T-helper 17 cell (primary cell): ENCODE measurements at regions not wholly inside any gene's neighbourhood (a gene's known extent, or its start where the extent isn't known, plus 50 kb on each side); places are given as distances from the start of the nearest gene placed in this dataset.
"Not testable (repeated sequence)": the region's sequence is repeated elsewhere in the genome, so short reads cannot be mapped to it uniquely, and the experiment has no call there.

Source experiments
- ATAC-seq: fragments of 150-1000 bp; cut with Tn5 transposase; 2 replicates; pipeline ENCODE4 v1.10.0; 2021; ENCODE audit warnings: mild to moderate bottlenecking, moderate library complexity
- DNase-seq, 3 donors: peaks; one replicate each; pipeline versions ENCODE4 v3.0.0 to v3.0.0-alpha.2; 2020 to 2021
- H3K9me3 ChIP-seq: one replicate; pipeline ENCODE4 v1.7.0; 2013; ENCODE audit warnings: low read length, mild to moderate bottlenecking; ENCODE audit not compliant: control insufficient read depth, poor library complexity, severe bottlenecking
- H3K27ac Mint-ChIP-seq: one replicate; pipeline ENCODE4 v1.8.0; 2022; ENCODE audit warnings: mild to moderate bottlenecking, moderate library complexity, mixed read lengths
- H3K27me3 Mint-ChIP-seq: one replicate; pipeline ENCODE4 v1.8.0; 2022; ENCODE audit warnings: mixed read lengths
- H3K36me3 Mint-ChIP-seq: one replicate; pipeline ENCODE4 v1.8.0; 2022; ENCODE audit warnings: low read depth, mixed read lengths
- H3K4me1 Mint-ChIP-seq: one replicate; pipeline ENCODE4 v1.8.0; 2022; ENCODE audit warnings: mild to moderate bottlenecking, mixed read lengths
- H3K4me3 Mint-ChIP-seq: one replicate; pipeline ENCODE4 v1.8.0; 2022; ENCODE audit warnings: mild to moderate bottlenecking, moderate library complexity, mixed read lengths

DNA sequence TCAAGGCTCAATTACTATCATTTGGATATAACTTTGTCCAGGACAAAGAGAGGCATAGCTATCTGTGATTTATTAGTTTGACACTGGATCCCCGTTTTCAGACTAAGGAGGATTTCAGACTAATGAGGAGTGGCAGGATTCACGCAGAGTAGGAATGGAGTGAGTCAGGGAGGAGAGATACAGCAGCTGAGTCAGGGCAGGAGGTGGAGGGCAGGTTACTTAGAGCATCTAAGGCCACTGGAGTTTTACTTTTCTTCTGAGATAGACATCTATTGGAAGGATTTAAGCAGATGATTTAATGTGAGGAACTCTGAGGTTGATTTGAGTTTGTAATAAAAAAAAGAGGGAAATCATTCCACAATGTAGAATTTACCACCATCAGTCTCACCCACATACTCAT is 110.6 kb downstream of the RPIA start:
- not testable (repeated sequence) for ATAC-seq, H3K27ac Mint-ChIP-seq, H3K9me3 ChIP-seq, DNase-seq, H3K4me3 Mint-ChIP-seq, H3K4me1 Mint-ChIP-seq, H3K36me3 Mint-ChIP-seq
- peaks cover 44% of the 10 kb centered on the region for H3K27me3 Mint-ChIP-seq

DNA sequence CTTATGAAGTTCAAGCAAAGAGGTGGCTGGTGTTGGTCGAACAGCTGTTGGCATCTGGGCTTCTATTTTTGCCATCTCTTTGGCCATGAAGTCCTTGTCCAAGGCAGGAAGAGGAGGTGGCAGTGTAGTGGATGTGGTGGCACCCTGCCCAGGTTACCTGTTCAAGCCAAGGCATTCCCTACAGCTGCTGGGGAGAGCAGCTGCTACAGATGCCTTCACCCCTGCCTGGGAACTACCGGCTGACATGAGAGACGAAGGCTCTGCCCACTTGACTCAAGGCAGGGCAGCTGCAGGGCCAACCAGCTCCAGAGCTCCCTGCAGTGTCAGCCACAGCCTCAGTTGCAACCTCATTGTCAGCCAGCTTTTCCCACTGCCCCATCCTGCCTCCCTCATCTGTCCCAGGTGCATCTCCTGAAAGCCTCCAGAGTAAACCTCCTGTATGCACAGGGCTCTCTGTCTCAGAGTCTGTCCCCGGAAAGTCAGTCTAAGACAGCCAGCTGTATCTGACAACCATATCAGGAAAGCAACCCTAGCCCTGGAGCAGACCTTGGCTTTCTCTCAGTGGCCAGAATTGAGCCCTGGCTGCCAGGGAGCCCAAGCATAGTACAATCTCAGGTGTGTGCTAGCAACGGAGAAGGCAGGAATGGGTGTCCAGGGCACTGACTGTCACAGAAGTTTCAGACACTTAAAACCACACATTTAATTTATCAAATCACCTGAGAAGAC is 115.9 kb downstream of the RPIA start:
- H3K27me3 Mint-ChIP-seq, result peaks cover 50% of the 10 kb centered on the region
- no peaks in the 10 kb centered on the region for H3K9me3 ChIP-seq
- peaks cover 5% of the 10 kb centered on the region for H3K36me3 Mint-ChIP-seq
- no peak overlapping the region for H3K27ac Mint-ChIP-seq
- no peaks in the 10 kb centered on the region for H3K4me1 Mint-ChIP-seq
- ATAC-seq (no peak), DNase-seq (no peak)
- no peak overlapping the region for H3K4me3 Mint-ChIP-seq

DNA sequence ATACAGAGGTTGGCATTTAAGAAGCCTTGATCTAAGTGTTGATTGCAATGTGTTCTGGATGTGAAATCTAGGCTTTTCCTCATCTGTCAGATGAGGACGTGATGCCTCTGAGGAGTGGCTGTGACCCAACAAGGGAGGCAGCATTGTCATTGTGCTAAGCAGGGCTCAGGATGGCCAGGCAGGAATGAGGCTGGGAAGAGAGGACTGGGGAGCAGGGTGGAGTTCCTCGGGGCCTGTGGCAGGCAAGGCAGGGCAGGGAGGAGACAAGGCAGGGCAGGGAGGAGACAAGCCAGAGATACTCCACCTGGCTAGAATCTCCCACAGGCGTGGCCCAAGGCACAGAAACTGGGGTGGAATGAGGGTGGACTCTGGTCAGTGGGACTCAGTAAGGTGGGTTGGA is 116.6 kb downstream of the RPIA start:
- Mint-ChIP-seq H3K4me3 (no peak overlapping the region), H3K36me3 (peaks cover 5% of the 10 kb centered on the region), H3K27ac (no peak overlapping the region), H3K27me3 (peaks cover 50% of the 10 kb centered on the region), H3K4me1 (no peaks in the 10 kb centered on the region)
- DNase-seq, result no peak
- no peak for ATAC-seq
- no peaks in the 10 kb centered on the region for H3K9me3 ChIP-seq

DNA sequence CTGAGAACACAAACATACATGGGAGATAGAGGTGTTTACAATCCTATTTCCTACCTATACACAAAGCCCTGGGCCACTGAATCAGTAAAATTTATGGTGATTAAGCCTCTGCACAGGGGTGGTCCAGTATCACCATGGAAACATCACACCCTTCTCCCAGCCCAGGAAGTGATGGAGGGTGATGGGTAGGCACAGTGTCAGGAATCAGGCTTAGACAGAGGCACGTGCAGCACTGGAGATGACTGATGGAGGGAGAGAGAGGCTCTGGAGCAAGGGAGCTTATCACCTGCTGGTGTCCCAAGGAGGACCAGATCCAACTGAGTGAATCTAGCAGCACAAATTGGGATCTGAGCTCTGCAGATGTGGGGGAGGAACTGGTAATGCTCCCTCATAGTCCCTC is 117.2 kb downstream of the RPIA start:
- ATAC-seq, result no peak
- DNase-seq, result no peak
- Mint-ChIP-seq H3K27ac (no peak overlapping the region), H3K4me3 (no peak overlapping the region), H3K4me1 (no peaks in the 10 kb centered on the region), H3K36me3 (peaks cover 5% of the 10 kb centered on the region), H3K27me3 (peaks cover 44% of the 10 kb centered on the region)
- H3K9me3 ChIP-seq, result no peaks in the 10 kb centered on the region

DNA sequence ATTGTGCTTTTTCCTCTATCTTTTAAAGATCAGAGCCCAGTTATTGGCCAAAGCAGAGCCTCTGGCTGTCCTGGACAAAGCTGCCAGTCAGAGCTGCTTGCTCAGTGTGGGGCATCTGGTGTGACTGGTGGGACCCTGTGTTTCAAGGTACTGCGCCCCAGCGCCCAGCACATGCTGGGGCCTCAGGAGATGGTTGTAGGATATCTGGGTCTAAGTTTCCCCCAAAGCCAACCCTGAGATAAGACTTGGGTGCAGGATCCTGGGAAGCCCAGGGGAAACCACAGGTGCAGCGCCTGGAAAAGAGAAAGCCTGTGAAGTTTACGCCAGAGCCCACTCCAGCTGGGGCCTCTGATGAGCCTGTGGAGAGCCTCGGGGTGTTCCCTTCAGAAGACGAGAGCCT is 117.7 kb downstream of the RPIA start:
- ATAC-seq, result no peak
- H3K9me3 ChIP-seq, result no peaks in the 10 kb centered on the region
- Mint-ChIP-seq H3K27ac (no peak overlapping the region), H3K4me1 (no peaks in the 10 kb centered on the region), H3K27me3 (peaks cover 41% of the 10 kb centered on the region), H3K36me3 (peaks cover 5% of the 10 kb centered on the region), H3K4me3 (no peak overlapping the region)
- no peak for DNase-seq

DNA sequence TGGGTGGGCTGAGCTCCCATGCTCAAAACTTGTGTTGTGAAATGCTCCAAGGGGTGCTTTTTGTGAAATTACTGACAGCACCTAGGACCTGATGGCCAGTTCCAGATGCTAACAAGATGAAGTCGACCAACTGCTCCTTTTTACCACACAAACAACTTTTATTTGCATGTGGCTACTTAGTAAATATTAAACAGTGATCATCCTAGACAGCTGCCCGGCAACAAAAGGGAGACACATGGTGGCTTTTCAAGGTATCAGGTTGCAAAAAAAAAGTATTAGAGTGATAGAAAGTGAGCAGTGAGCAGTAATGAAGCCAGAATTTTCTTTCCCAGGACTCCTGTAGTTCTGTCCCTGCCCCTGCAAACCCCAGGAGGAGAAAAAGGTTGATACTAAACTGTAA is 118.5 kb downstream of the RPIA start:
- no peak overlapping the region for H3K4me3 Mint-ChIP-seq
- H3K36me3 Mint-ChIP-seq, result peaks cover 5% of the 10 kb centered on the region
- H3K9me3 ChIP-seq, result no peaks in the 10 kb centered on the region
- DNase-seq (no peak), ATAC-seq (no peak)
- H3K27me3 Mint-ChIP-seq, result peaks cover 41% of the 10 kb centered on the region
- no peak overlapping the region for H3K27ac Mint-ChIP-seq
- H3K4me1 Mint-ChIP-seq, result no peaks in the 10 kb centered on the region

DNA sequence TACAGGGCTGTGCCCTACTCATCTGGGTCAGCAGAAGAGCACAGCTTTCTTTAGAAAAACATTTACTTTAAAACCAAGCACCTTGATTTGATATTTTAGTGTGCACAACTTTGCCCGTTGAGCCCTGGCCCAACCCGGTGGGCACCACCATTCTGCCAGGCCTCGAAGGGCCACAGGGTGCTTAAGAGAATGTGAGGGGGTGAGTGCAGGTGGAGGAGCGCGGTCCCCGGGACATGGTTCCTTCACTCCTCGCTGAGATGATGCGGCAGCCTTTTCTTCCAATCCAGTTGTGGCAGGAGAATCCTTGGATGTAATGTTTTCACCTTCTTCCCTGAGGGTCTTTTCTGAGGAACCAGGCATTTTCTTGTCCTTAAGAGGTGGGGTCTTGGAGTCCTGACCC is 119.0 kb downstream of the RPIA start:
- no peak overlapping the region for H3K27ac Mint-ChIP-seq
- H3K36me3 Mint-ChIP-seq, result peaks cover 5% of the 10 kb centered on the region
- H3K4me3 Mint-ChIP-seq, result no peak overlapping the region
- no peaks in the 10 kb centered on the region for H3K4me1 Mint-ChIP-seq
- no peak for DNase-seq
- H3K9me3 ChIP-seq, result no peaks in the 10 kb centered on the region
- H3K27me3 Mint-ChIP-seq, result peaks cover 41% of the 10 kb centered on the region
- no peak for ATAC-seq

DNA sequence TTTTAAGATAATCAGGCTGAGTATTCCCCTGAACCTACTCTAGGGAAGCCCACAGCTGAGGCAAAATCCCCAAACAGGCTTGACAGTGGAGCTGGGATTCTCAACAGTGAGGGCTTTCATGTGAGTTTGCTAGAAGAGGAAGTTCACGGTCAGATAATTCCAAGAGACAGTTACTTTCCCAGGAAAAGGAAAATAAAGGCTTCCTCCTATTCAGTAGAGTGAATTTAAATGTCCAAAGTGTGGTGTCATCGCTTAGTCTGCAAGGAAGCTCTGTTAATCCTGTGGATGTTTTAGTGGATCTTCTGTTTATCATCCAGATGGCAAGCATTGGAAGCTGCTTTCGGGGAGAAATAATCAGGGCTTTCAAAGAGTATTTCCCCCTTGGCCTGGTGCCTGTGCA is 119.8 kb downstream of the RPIA start:
- DNase-seq (no peak), ATAC-seq (no peak)
- no peak overlapping the region for H3K4me3 Mint-ChIP-seq
- H3K27ac Mint-ChIP-seq, result no peak overlapping the region
- H3K4me1 Mint-ChIP-seq, result no peaks in the 10 kb centered on the region
- peaks cover 34% of the 10 kb centered on the region for H3K27me3 Mint-ChIP-seq
- H3K36me3 Mint-ChIP-seq, result peaks cover 3% of the 10 kb centered on the region
- H3K9me3 ChIP-seq, result no peaks in the 10 kb centered on the region

DNA sequence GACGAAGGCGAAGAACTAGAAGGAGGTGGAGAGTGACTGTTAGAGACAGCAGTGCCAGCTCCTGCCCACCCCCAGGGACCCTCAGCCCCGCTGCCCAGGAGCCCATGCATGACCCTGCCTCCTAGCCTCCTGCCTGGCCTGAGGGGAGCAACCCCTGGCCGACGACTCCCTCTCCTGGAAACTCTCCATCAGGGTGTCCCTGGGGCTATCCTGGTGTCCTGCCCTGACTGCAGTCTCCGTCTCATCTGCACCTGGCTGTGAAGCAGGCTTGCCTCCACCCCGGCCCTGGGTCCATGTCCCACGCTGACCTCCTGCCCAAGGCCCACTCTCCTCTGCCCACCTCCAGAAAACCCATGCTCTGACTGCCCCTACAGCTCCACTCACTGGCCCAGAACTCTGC is 120.2 kb downstream of the RPIA start:
- ATAC-seq (no peak), DNase-seq (no peak)
- Mint-ChIP-seq H3K4me1 (no peaks in the 10 kb centered on the region), H3K4me3 (no peak overlapping the region), H3K27me3 (peaks cover 33% of the 10 kb centered on the region), H3K36me3 (peaks cover 3% of the 10 kb centered on the region), H3K27ac (no peak overlapping the region)
- no peaks in the 10 kb centered on the region for H3K9me3 ChIP-seq

DNA sequence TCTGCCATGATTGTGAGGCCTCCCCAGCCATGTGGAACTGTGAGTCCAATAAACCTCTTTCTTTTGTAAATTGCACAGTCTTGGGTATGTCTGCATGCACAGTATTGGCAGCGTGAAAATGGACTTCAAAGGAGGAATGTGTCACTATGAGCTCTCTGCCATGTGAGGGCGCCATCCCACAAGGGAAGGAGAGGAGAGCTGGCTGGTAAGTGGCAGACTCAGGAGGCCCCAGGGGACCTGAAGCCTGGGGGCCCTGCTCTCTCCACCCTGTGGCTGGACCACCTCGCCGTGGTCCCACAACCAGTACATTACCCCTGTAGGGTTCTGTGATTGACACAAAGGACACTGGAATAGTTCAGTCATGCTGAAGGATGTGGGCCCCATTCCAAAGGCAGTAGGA is 122.1 kb downstream of the RPIA start:
- H3K9me3 ChIP-seq, result no peaks in the 10 kb centered on the region
- no peaks in the 10 kb centered on the region for H3K36me3 Mint-ChIP-seq
- no peak overlapping the region for H3K27ac Mint-ChIP-seq
- H3K4me1 Mint-ChIP-seq, result no peaks in the 10 kb centered on the region
- peaks cover 20% of the 10 kb centered on the region for H3K27me3 Mint-ChIP-seq
- DNase-seq (no peak), ATAC-seq (no peak)
- H3K4me3 Mint-ChIP-seq, result no peak overlapping the region

DNA sequence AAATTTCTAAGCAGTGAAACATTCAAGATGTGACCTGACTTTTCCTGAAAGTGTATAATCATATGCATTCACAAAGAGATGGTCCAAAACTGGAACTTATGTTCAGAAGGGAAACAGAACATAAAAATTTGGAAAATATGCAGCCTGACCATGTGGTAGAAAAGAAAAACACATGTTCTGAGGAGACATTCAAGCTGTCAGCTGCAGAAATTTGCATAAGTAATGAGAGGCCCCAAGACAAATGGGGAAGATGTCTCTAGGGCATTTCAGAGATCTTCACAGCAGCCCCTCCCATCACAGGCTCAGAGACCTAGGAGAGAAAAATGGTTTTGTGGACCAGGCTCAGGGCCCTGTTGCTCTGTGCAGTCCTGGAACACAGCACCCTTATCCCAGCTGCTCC is 123.8 kb downstream of the RPIA start:
- Mint-ChIP-seq H3K36me3 (no peaks in the 10 kb centered on the region), H3K4me3 (no peak overlapping the region), H3K4me1 (no peaks in the 10 kb centered on the region), H3K27me3 (peaks cover 14% of the 10 kb centered on the region), H3K27ac (no peak overlapping the region)
- H3K9me3 ChIP-seq, result no peaks in the 10 kb centered on the region
- DNase-seq, result no peak
- no peak for ATAC-seq

DNA sequence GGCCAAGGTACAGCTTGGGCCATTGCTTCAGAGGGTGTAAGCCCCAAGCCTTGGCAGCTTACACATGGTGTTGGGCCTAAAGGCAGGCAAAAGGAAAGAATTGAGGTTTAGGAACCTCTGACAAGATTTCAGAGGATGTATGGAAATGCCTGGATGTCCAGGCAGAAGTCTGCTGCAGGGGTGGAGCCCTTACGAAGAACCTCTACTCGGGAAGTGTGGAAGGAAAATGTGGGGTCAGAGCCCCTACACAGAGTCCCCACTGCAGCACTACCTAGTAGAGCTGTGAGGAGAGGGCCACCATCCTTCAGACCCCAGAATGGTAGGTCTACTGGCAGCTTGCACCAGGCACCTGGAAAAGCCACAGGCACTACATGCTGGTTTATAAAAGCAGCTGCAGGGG is 124.2 kb downstream of the RPIA start:
- H3K4me3 Mint-ChIP-seq, result no peak overlapping the region
- ATAC-seq (no peak), DNase-seq (no peak)
- no peak overlapping the region for H3K27ac Mint-ChIP-seq
- H3K27me3 Mint-ChIP-seq, result peaks cover 17% of the 10 kb centered on the region
- no peaks in the 10 kb centered on the region for H3K9me3 ChIP-seq
- no peaks in the 10 kb centered on the region for H3K4me1 Mint-ChIP-seq
- H3K36me3 Mint-ChIP-seq, result no peaks in the 10 kb centered on the region

DNA sequence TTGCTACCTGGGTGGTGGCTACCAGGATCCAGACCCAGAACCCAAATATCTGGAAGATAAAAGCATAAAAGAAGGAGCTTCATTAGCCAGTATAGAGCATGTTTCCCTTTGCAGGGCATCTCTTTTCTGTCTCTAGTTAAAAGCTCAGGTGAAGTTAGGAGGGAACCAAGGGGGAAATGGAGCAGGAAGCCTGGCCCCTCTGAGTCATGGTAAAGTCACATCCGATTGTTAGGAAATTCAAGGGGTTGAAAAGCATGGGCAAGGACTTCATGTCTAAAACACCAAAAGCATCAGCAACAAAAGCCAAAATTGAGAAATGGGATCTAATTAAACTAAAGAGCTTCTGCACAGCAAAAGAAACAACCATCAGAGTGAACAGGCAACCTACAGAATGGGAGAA is 126.9 kb downstream of the RPIA start:
- DNase-seq, result no peak
- Mint-ChIP-seq H3K4me1 (no peaks in the 10 kb centered on the region), H3K36me3 (no peaks in the 10 kb centered on the region), H3K27me3 (peaks cover 9% of the 10 kb centered on the region), H3K4me3 (no peak overlapping the region), H3K27ac (no peak overlapping the region)
- no peaks in the 10 kb centered on the region for H3K9me3 ChIP-seq
- ATAC-seq, result no peak

DNA sequence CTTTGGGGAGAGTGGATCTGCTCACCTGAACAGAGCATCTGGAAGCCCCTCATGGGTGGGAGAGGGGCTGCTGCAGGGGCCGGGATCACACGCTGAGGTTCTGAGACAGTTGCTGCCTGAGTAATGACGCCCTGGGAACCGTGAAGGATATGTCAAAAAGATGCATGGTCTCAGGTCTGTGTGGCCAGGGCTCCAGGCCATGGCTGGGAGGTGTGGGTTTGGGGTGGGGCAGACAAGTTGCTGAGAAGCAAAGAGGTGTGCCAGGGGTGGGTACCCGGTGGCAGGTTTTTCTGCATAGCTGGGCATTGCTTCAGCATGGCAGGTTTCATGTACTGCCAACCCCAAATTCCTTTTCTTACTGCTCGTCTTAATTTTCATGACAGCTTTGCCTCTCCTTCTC is 133.5 kb downstream of the RPIA start:
- ATAC-seq (no peak), DNase-seq (no peak)
- no peak overlapping the region for H3K27ac Mint-ChIP-seq
- no peak overlapping the region for H3K4me3 Mint-ChIP-seq
- no peaks in the 10 kb centered on the region for H3K36me3 Mint-ChIP-seq
- H3K4me1 Mint-ChIP-seq, result no peaks in the 10 kb centered on the region
- peaks cover 41% of the 10 kb centered on the region for H3K27me3 Mint-ChIP-seq
- H3K9me3 ChIP-seq, result no peaks in the 10 kb centered on the region
